ENCODE measurements at regions not wholly inside any gene's neighbourhood (a gene's known extent, or its start where the extent isn't known, plus 50 kb on each side); places are given as distances from the start of the nearest gene placed in this dataset.

GRCh38 chr12:67137256-67137655, 131.9 kb upstream of the CAND1 start:
- Mint-ChIP-seq H3K4me3 (ENCODE audit: low read depth) (no peak overlapping the region), H3K4me1 (ENCODE audit: low read depth) (no peaks in the 10 kb centered on the region), H3K36me3 (ENCODE audit: insufficient read depth) (no peaks in the 10 kb centered on the region), H3K27me3 (no peaks in the 10 kb centered on the region), H3K27ac (no peak overlapping the region), H3K9me3 (ENCODE audit: low read depth) (no peaks in the 10 kb centered on the region)
- TF ChIP-seq CTCF (IDR thresholded peaks at IDR 0.05; ENCODE audit: unreplicated experiment), result no peak
- no peak for DNase-seq (ENCODE audit: low spot score, unreplicated experiment)

GRCh38 chr12:67141296-67142018, 127.7 kb upstream of the CAND1 start:
- no peaks in the 10 kb centered on the region for H3K27me3 Mint-ChIP-seq
- DNase-seq (ENCODE audit: low spot score, unreplicated experiment), result no peak
- H3K36me3 Mint-ChIP-seq (ENCODE audit: insufficient read depth), result no peaks in the 10 kb centered on the region
- H3K9me3 Mint-ChIP-seq (ENCODE audit: low read depth), result no peaks in the 10 kb centered on the region
- no peak overlapping the region for H3K4me3 Mint-ChIP-seq (ENCODE audit: low read depth)
- no peak for TF ChIP-seq CTCF (IDR thresholded peaks at IDR 0.05; ENCODE audit: unreplicated experiment)
- H3K4me1 Mint-ChIP-seq (ENCODE audit: low read depth), result no peaks in the 10 kb centered on the region
- H3K27ac Mint-ChIP-seq, result no peak overlapping the region

- no peaks in the 10 kb centered on the region for H3K4me1 Mint-ChIP-seq (ENCODE audit: low read depth)
Observed at GRCh38 chr12:67145692-67146091, 123.5 kb upstream of the CAND1 start.

DNA sequence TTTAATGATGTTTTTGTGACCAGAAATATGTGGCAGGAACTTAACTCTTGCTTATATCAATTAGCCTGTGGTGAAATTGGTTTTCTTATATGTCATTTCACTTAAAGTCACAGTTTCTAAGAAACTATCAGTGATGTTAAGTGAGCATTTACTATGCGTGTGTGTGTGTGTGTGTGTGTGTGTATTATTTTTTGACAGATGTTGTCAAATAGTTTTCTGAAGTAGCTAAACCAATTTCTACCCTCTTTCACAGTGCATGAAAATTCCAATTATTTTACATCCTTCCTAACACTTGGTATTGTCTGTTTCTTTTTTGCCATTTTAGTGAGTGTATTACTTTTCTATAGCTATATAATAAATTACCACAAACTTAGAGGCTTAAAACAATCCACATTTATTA, 122.1 kb upstream of the CAND1 start:
- no peak overlapping the region for H3K4me3 Mint-ChIP-seq (ENCODE audit: low read depth)
- no peak overlapping the region for H3K27ac Mint-ChIP-seq
- no peak for DNase-seq (ENCODE audit: low spot score, unreplicated experiment)
- H3K36me3 Mint-ChIP-seq (ENCODE audit: insufficient read depth), result no peaks in the 10 kb centered on the region
- H3K27me3 Mint-ChIP-seq, result no peaks in the 10 kb centered on the region
- H3K4me1 Mint-ChIP-seq (ENCODE audit: low read depth), result no peaks in the 10 kb centered on the region
- no peaks in the 10 kb centered on the region for H3K9me3 Mint-ChIP-seq (ENCODE audit: low read depth)
- no peak for TF ChIP-seq CTCF (IDR thresholded peaks at IDR 0.05; ENCODE audit: unreplicated experiment)

More at GRCh38 chr12:67145692-67146091, 123.5 kb upstream of the CAND1 start:
- Mint-ChIP-seq H3K9me3 (ENCODE audit: low read depth) (no peaks in the 10 kb centered on the region), H3K27ac (no peak overlapping the region), H3K27me3 (no peaks in the 10 kb centered on the region), H3K36me3 (ENCODE audit: insufficient read depth) (no peaks in the 10 kb centered on the region), H3K4me3 (ENCODE audit: low read depth) (no peak overlapping the region)
- no peak for DNase-seq (ENCODE audit: low spot score, unreplicated experiment)
- TF ChIP-seq CTCF (IDR thresholded peaks at IDR 0.05; ENCODE audit: unreplicated experiment), result no peak

GRCh38 chr12:67147447-67147846, 121.7 kb upstream of the CAND1 start:
- Mint-ChIP-seq H3K27ac (no peak overlapping the region), H3K27me3 (no peaks in the 10 kb centered on the region), H3K9me3 (ENCODE audit: low read depth) (no peaks in the 10 kb centered on the region), H3K4me1 (ENCODE audit: low read depth) (no peaks in the 10 kb centered on the region), H3K36me3 (ENCODE audit: insufficient read depth) (no peaks in the 10 kb centered on the region), H3K4me3 (ENCODE audit: low read depth) (no peak overlapping the region)
- no peak for DNase-seq (ENCODE audit: low spot score, unreplicated experiment)
- no peak for TF ChIP-seq CTCF (IDR thresholded peaks at IDR 0.05; ENCODE audit: unreplicated experiment)
